OCI-LY3 (cell line): ENCODE measurements at regions not wholly inside any gene's neighbourhood (a gene's known extent, or its start where the extent isn't known, plus 50 kb on each side); places are given as distances from the start of the nearest gene placed in this dataset.

ENCODE experiments used
- H2AFZ ChIP-seq: fragments of 200-600, 300-600 bp; shearing (Covaris generic); 2 replicates; pipeline ENCODE4 v1.6.0; 2014; ENCODE audit warnings: antibody characterized with exemption, low read depth, low read length
- H3K27ac ChIP-seq: fragments of 200-600, 300-600 bp; sonication (generic); 2 replicates; pipeline ENCODE4 v1.5.1; 2014; ENCODE audit warnings: mild to moderate bottlenecking, low read length, moderate library complexity, mixed read lengths
- H3K27me3 ChIP-seq: fragments of 200-600, 300-600 bp; sonication (generic); 2 replicates; pipeline ENCODE4 v1.6.1; 2014; ENCODE audit warnings: low read depth, low read length, mixed read lengths
- H3K36me3 ChIP-seq: fragments of 200-600, 300-600 bp; sonication (generic); replicated peaks from 2 replicates; pipeline ENCODE3; 2014; ENCODE audit warnings: low read depth, low read length, mixed read lengths
- H3K4me1 ChIP-seq: fragments of 300-600, 200-600 bp; sonication (generic); 2 replicates; pipeline ENCODE4 v1.6.1; 2014; ENCODE audit warnings: low read length, mixed read lengths
- H3K4me2 ChIP-seq: fragments of 200-600, 300-600 bp; sonication (generic); 2 replicates; pipeline ENCODE4 v1.6.1; 2014; ENCODE audit warnings: low read length, mixed read lengths
- H3K4me3 ChIP-seq: fragments of 300-600, 200-600 bp; sonication (generic); 2 replicates; pipeline ENCODE4 v1.5.1; 2014; ENCODE audit warnings: antibody characterized with exemption, mild to moderate bottlenecking, low read length, moderate library complexity
- H3K79me2 ChIP-seq: fragments of 300-600, 200-600 bp; shearing (Covaris generic); 2 replicates; pipeline ENCODE4 v1.6.1; 2014; ENCODE audit warnings: mild to moderate bottlenecking, low read length, mixed read lengths
- H3K9ac ChIP-seq: fragments of 300-600, 200-600 bp; shearing (Covaris generic); 2 replicates; pipeline ENCODE4 v1.6.0; 2014; ENCODE audit warnings: mild to moderate bottlenecking, low read length, moderate library complexity
- H3K9me3 ChIP-seq: fragments of 200-600, 300-600 bp; shearing (Covaris generic); 2 replicates; pipeline ENCODE4 v1.6.1; 2014; ENCODE audit warnings: low read length, mixed read lengths; ENCODE audit not compliant: insufficient read depth
- H4K20me1 ChIP-seq: fragments of 200-600, 300-600 bp; sonication (generic); 2 replicates; pipeline ENCODE4 v1.6.1; 2016; ENCODE audit warnings: low read length, mixed read lengths; ENCODE audit not compliant: insufficient read depth
- CTCF ChIP-seq: fragments of 200-600, 300-600 bp; sonication (generic); IDR thresholded peaks from 2 replicates; pipeline ENCODE4 v1.5.1; 2014; ENCODE audit warnings: antibody characterized with exemption, low read length, low read depth
- EZH2phosphoT487 ChIP-seq: fragments of 200-600 bp; shearing (Covaris generic); IDR thresholded peaks from 2 replicates; pipeline ENCODE4 v1.6.1; 2018; ENCODE audit warnings: antibody characterized with exemption, mixed run types, low read depth

GRCh38 chr4:111722213-111722720, 423.0 kb upstream of the FAM241A start:
- H2AFZ ChIP-seq: no peak overlapping the region
- no peaks in the 10 kb centered on the region for H3K79me2 ChIP-seq
- 0 out of 2 replicates have a peak, but pooled peaks cover 8% of the 10 kb centered on the region for H3K4me1 ChIP-seq
- no peak overlapping the region for H3K4me2 ChIP-seq
- TF ChIP-seq CTCF (no peak), EZH2phosphoT487 (no peak)
- no peak overlapping the region for H3K27ac ChIP-seq
- H3K4me3 ChIP-seq: no peak overlapping the region
- no peaks in the 10 kb centered on the region for H3K36me3 ChIP-seq
- H4K20me1 ChIP-seq: no peaks in the 10 kb centered on the region
- H3K9ac ChIP-seq: no peak overlapping the region
- H3K9me3 ChIP-seq: no peaks in the 10 kb centered on the region
- no peaks in the 10 kb centered on the region for H3K27me3 ChIP-seq

- Histone ChIP-seq H3K27me3 (no peaks in the 10 kb centered on the region), H3K9ac (no peak overlapping the region)
- TF ChIP-seq CTCF (no peak), EZH2phosphoT487 (no peak)
Measured at GRCh38 chr4:111736516-111736915, 408.7 kb upstream of the FAM241A start.

DNA sequence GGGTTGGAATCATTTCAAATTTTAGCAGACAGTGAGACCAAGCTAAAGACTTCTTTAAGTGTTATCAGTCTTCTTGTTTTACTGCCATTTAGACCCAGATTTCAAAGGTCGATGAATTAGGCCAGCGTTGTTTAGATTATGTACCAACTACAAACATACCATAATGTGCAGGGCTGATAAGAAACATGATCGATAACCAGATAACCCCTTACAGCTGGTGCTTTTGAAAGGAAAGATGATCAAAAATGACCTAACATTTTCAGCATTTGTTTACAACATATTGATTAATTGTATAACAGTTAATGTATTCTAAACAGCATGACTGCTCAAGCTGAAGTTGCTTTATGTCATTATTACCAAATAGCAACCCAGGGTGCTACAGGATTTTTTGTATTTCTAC, 400.4 kb upstream of the FAM241A start:
- H3K27me3 ChIP-seq: no peaks in the 10 kb centered on the region
- H3K4me1 ChIP-seq: no peaks in the 10 kb centered on the region
- H2AFZ ChIP-seq: no peak overlapping the region

More at GRCh38 chr4:111736516-111736915, 408.7 kb upstream of the FAM241A start:
- H3K4me1 ChIP-seq: no peaks in the 10 kb centered on the region
- H3K4me3 ChIP-seq: no peak overlapping the region
- no peaks in the 10 kb centered on the region for H3K79me2 ChIP-seq
- no peak overlapping the region for H2AFZ ChIP-seq
- no peaks in the 10 kb centered on the region for H4K20me1 ChIP-seq
- H3K9me3 ChIP-seq: no peaks in the 10 kb centered on the region
- H3K4me2 ChIP-seq: no peak overlapping the region
- no peak overlapping the region for H3K27ac ChIP-seq
- H3K36me3 ChIP-seq: no peaks in the 10 kb centered on the region

DNA sequence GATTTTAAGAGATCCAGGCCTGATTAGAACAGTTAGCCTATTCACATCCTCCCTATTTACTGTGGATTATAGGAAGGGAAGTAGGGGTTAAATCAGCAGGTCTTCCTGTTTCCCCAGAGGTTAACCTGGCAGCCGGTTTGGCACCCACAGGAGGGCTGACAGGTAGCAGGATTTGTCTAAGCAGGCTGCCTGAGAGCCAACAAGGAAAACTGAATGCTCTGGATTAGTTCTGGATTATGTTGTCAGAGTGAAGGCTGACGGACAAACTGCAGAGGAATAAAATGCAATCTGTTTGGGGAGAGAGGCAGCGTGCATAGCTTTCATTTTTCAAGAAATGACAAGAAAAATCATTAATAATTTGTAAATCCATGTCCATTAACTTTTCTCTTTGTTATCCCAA, 397.1 kb upstream of the FAM241A start:
- H4K20me1 ChIP-seq: no peaks in the 10 kb centered on the region
- no peak overlapping the region for H3K4me2 ChIP-seq
- H3K36me3 ChIP-seq: no peaks in the 10 kb centered on the region
- H3K79me2 ChIP-seq: no peaks in the 10 kb centered on the region
- no peaks in the 10 kb centered on the region for H3K9me3 ChIP-seq
- H3K27me3 ChIP-seq: no peaks in the 10 kb centered on the region
- TF ChIP-seq CTCF: no peak
- no peak for TF ChIP-seq EZH2phosphoT487
- no peaks in the 10 kb centered on the region for H3K4me1 ChIP-seq
- no peak overlapping the region for H3K4me3 ChIP-seq
- H3K27ac ChIP-seq: no peak overlapping the region
- H3K9ac ChIP-seq: no peak overlapping the region
- no peak overlapping the region for H2AFZ ChIP-seq

More for the DNA sequence above, 400.4 kb upstream of the FAM241A start:
- H3K36me3 ChIP-seq: no peaks in the 10 kb centered on the region
- H3K9me3 ChIP-seq: no peaks in the 10 kb centered on the region
- no peak overlapping the region for H3K9ac ChIP-seq
- no peak for TF ChIP-seq CTCF
- no peak for TF ChIP-seq EZH2phosphoT487
- H4K20me1 ChIP-seq: no peaks in the 10 kb centered on the region
- H3K4me2 ChIP-seq: no peak overlapping the region
- H3K27ac ChIP-seq: no peak overlapping the region
- H3K4me3 ChIP-seq: no peak overlapping the region
- no peaks in the 10 kb centered on the region for H3K79me2 ChIP-seq
